Heart left ventricle (tissue), 13 donors: ENCODE measurements at regions not wholly inside any gene's neighbourhood (a gene's known extent, or its start where the extent isn't known, plus 50 kb on each side); places are given as distances from the start of the nearest gene placed in this dataset.

Experiments
- CTCF ChIP-seq, 12 donors: fragments of 200-600 bp; sonication (generic) in 4 of 12; IDR thresholded peaks; one replicate each; pipeline versions ENCODE4 v1.5.0 to v1.8.0; 2018 to 2022; ENCODE audit warnings: antibody characterized with exemption in 12 of 12, mild to moderate bottlenecking in 5 of 12
- POLR2A ChIP-seq, 2 donors: fragments of 450-650 bp; IDR thresholded peaks; one replicate each; pipeline ENCODE4 v1.6.1; 2017; ENCODE audit warnings: antibody characterized with exemption in 2 of 2, mild to moderate bottlenecking in 2 of 2, moderate library complexity in 2 of 2
- donor health status: ischemic (EF 13 %, LVEDD 7.1; RV severe dilation, severe dysfunction).
- donor health status: DM: no; HTN: yes; CAD: no.
- donor health status: DM: no; HTN: no; CAD: no.
- donor health status: ischemic (EF 25% LVEDD 6.9; RV normal size, moderate dysfunction).
- donor health status: ischemic (EF 25% LVEDD 5.7; RV mildly dilated, moderate dysfunction).
- donor health status: ischemic (EF 35%, LVEDD 5.7; RV mildly dilated, moderate dysfunction).
- donor health status: nonischemic (EF 11% LVEDD 7.7; RV severe dilation, severe dysfunction).
- donor health status: DM: yes; HTN: yes; CAD: no.
- donor health status: PGD.
- donor health status: ischemic (EF 29% LVEDD 5.4; RV normal size, mild dysfunction).
- donor health status: nonischemic (EF 23%, LVEDD 6.1; RV moderate dilation, normal function).

DNA sequence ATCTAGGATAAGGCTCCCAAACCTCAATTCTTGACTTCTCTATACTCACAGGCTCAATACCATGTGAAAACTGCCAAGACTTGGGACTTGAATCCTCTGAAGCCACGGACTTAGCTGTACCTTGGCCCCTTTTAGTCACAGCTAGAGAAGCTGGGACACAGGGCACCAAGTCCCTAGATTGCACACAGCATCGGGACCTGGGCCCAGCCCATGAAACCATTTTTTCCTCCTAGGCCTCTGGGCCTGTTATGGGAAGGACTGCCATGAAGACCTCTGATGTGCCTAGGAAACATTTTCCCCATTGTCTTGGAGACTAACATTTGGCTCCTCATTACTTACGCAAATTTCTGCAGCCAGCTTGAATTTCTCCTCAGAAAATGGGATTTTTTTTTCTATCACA is 1011.8 kb upstream of the DDX18 start:
- TF ChIP-seq POLR2A (IDR thresholded peaks at IDR 0.05) (no peak), CTCF (IDR thresholded peaks at IDR 0.05) (no peak)
